Astrocyte (in vitro differentiated cells and primary cell): ENCODE measurements at regions not wholly inside any gene's neighbourhood (a gene's known extent, or its start where the extent isn't known, plus 50 kb on each side); places are given as distances from the start of the nearest gene placed in this dataset.

Source experiments
- DNase-seq: peaks from one replicate; pipeline ENCODE4 v3.0.0-alpha.2; 2010; ENCODE audit warnings: low read depth
- FAIRE-seq: peaks from 2 replicates; lab custom pipeline; 2011; peaks lifted over from hg19 to GRCh38; lab: Jason Lieb, UNC
- H2AFZ ChIP-seq: 2 replicates; pipeline ENCODE4 v1.6.0; 2012; ENCODE audit warnings: low read depth, low read length, inconsistent platforms
- H3K27ac ChIP-seq: 2 replicates; pipeline ENCODE4 v1.5.1; 2011; ENCODE audit warnings: low read depth, low read length, inconsistent platforms
- H3K27me3 ChIP-seq: 2 replicates; pipeline ENCODE4 v1.6.0; 2011; ENCODE audit warnings: low read length, inconsistent platforms; ENCODE audit not compliant: insufficient read depth
- H3K36me3 ChIP-seq: 2 replicates; pipeline ENCODE4 v1.5.1; 2011; ENCODE audit warnings: low read length, inconsistent platforms; ENCODE audit not compliant: insufficient read depth
- H3K4me1 ChIP-seq: 2 replicates; pipeline ENCODE4 v1.5.1; 2011; ENCODE audit warnings: low read length, inconsistent platforms; ENCODE audit not compliant: insufficient read depth
- H3K4me2 ChIP-seq: 2 replicates; pipeline ENCODE4 v1.6.0; 2012; ENCODE audit warnings: low read length, inconsistent platforms
- H3K4me3 ChIP-seq: 2 replicates; pipeline ENCODE4 v1.5.1; 2011; ENCODE audit warnings: low read depth, mild to moderate bottlenecking, low read length, inconsistent platforms; ENCODE audit not compliant: insufficient read depth
- H3K79me2 ChIP-seq: 2 replicates; pipeline ENCODE4 v1.6.0; 2012; ENCODE audit warnings: mild to moderate bottlenecking, low read length, inconsistent platforms; ENCODE audit not compliant: insufficient read depth
- H3K9ac ChIP-seq: 2 replicates; pipeline ENCODE4 v1.6.0; 2012; ENCODE audit warnings: mild to moderate bottlenecking, low read length, inconsistent platforms
- H3K9me3 ChIP-seq: 2 replicates; pipeline ENCODE4 v1.5.1; 2012; ENCODE audit warnings: low read depth, mild to moderate bottlenecking, low read length, inconsistent platforms; ENCODE audit not compliant: insufficient read depth
- H4K20me1 ChIP-seq: 2 replicates; pipeline ENCODE4 v1.6.0; 2012; ENCODE audit warnings: low read length, inconsistent platforms; ENCODE audit not compliant: insufficient read depth
- H3K27ac Mint-ChIP-seq: one replicate; pipeline ENCODE4 v1.8.0; 2021; ENCODE audit warnings: mild to moderate bottlenecking, mixed read lengths; ENCODE audit not compliant: unreplicated experiment
- H3K27me3 Mint-ChIP-seq: one replicate; pipeline ENCODE4 v1.8.0; 2021; ENCODE audit warnings: low read depth, mixed read lengths; ENCODE audit not compliant: unreplicated experiment
- H3K36me3 Mint-ChIP-seq: one replicate; pipeline ENCODE4 v1.8.0; 2021; ENCODE audit warnings: low read depth, mixed read lengths; ENCODE audit not compliant: unreplicated experiment
- H3K4me1 Mint-ChIP-seq: one replicate; pipeline ENCODE4 v1.8.0; 2021; ENCODE audit warnings: low read depth, mixed read lengths; ENCODE audit not compliant: unreplicated experiment
- H3K4me3 Mint-ChIP-seq: one replicate; pipeline ENCODE4 v1.8.0; 2021; ENCODE audit warnings: mild to moderate bottlenecking, moderate library complexity, mixed read lengths; ENCODE audit not compliant: unreplicated experiment
- H3K9me3 Mint-ChIP-seq: one replicate; pipeline ENCODE4 v1.8.0; 2021; ENCODE audit warnings: mild to moderate bottlenecking, mixed read lengths; ENCODE audit not compliant: unreplicated experiment
- CTCF ChIP-seq: IDR thresholded peaks from 2 replicates; pipeline ENCODE4 v1.5.1; 2011; ENCODE audit warnings: low read depth, mild to moderate bottlenecking, inconsistent platforms, low read length, moderate library complexity; ENCODE audit not compliant: insufficient read depth
- EZH2 ChIP-seq: IDR thresholded peaks from 2 replicates; pipeline ENCODE4 v1.6.1; 2012; ENCODE audit warnings: mild to moderate bottlenecking, low read length, inconsistent platforms; ENCODE audit not compliant: insufficient read depth

- Mint-ChIP-seq H3K4me1 (no peaks in the 10 kb centered on the region), H3K27ac (no peak overlapping the region), H3K36me3 (no peaks in the 10 kb centered on the region), H3K4me3 (no peak overlapping the region), H3K27me3 (no peaks in the 10 kb centered on the region), H3K9me3 (no peaks in the 10 kb centered on the region)
- Histone ChIP-seq H4K20me1 (no peaks in the 10 kb centered on the region), H3K9ac (no peak overlapping the region), H3K4me2 (no peak overlapping the region), H3K36me3 (no peaks in the 10 kb centered on the region), H3K9me3 (no peaks in the 10 kb centered on the region), H3K4me3 (no peak overlapping the region), H3K4me1 (no peaks in the 10 kb centered on the region), H3K79me2 (no peaks in the 10 kb centered on the region), H2AFZ (no peak overlapping the region), H3K27me3 (no peaks in the 10 kb centered on the region), H3K27ac (no peak overlapping the region)
- DNase-seq (no peak), FAIRE-seq (no peak)
- TF ChIP-seq CTCF (no peak), EZH2 (no peak)
Observed at GRCh38 chr9:25600501-25600900, 77.7 kb downstream of the TUSC1 start.

- Histone ChIP-seq H3K9ac (no peak overlapping the region), H3K4me2 (no peak overlapping the region), H3K27ac (no peak overlapping the region), H3K4me3 (no peak overlapping the region), H3K27me3 (no peaks in the 10 kb centered on the region), H3K79me2 (no peaks in the 10 kb centered on the region), H4K20me1 (no peaks in the 10 kb centered on the region), H2AFZ (no peak overlapping the region), H3K9me3 (no peaks in the 10 kb centered on the region), H3K4me1 (no peaks in the 10 kb centered on the region), H3K36me3 (no peaks in the 10 kb centered on the region)
- H3K9me3 Mint-ChIP-seq = no peaks in the 10 kb centered on the region
- TF ChIP-seq CTCF (no peak), EZH2 (no peak)
- H3K36me3 Mint-ChIP-seq = no peaks in the 10 kb centered on the region
- H3K27me3 Mint-ChIP-seq = no peaks in the 10 kb centered on the region
- no peak overlapping the region for H3K27ac Mint-ChIP-seq
- no peak for FAIRE-seq
- no peaks in the 10 kb centered on the region for H3K4me1 Mint-ChIP-seq
- H3K4me3 Mint-ChIP-seq = no peak overlapping the region
- DNase-seq = no peak
Observed at GRCh38 chr9:25584611-25585010, 93.6 kb downstream of the TUSC1 start.

- no peak overlapping the region for H3K27ac Mint-ChIP-seq
- no peaks in the 10 kb centered on the region for H3K79me2 ChIP-seq
- H3K4me3 Mint-ChIP-seq = no peak overlapping the region
- H3K4me1 ChIP-seq = no peaks in the 10 kb centered on the region
- no peaks in the 10 kb centered on the region for H3K36me3 Mint-ChIP-seq
- no peak overlapping the region for H3K4me3 ChIP-seq
- FAIRE-seq = no peak
- no peaks in the 10 kb centered on the region for H3K9me3 Mint-ChIP-seq
- no peak for DNase-seq
- no peak overlapping the region for H3K9ac ChIP-seq
- no peaks in the 10 kb centered on the region for H3K4me1 Mint-ChIP-seq
- no peak overlapping the region for H3K27ac ChIP-seq
- no peaks in the 10 kb centered on the region for H3K27me3 Mint-ChIP-seq
- no peaks in the 10 kb centered on the region for H3K36me3 ChIP-seq
- no peaks in the 10 kb centered on the region for H4K20me1 ChIP-seq
- H2AFZ ChIP-seq = no peak overlapping the region
- TF ChIP-seq EZH2 (no peak), CTCF (no peak)
- H3K27me3 ChIP-seq = no peaks in the 10 kb centered on the region
- H3K4me2 ChIP-seq = no peak overlapping the region
- peaks cover 3% of the 10 kb centered on the region for H3K9me3 ChIP-seq
Observed at GRCh38 chr9:25573281-25573680, 105.0 kb downstream of the TUSC1 start.
